ENCODE measurements at regions not wholly inside any gene's neighbourhood (a gene's known extent, or its start where the extent isn't known, plus 50 kb on each side); places are given as distances from the start of the nearest gene placed in this dataset.

GRCh38 chr16:6207124-6207523, 1109.5 kb upstream of the EEF2KMT start:
- Histone ChIP-seq H3K4me3 (ENCODE audit: low read length) (no peak overlapping the region), H4K20me1 (ENCODE audit: control insufficient read depth, insufficient read depth, low read depth, low read length) (no peaks in the 10 kb centered on the region), H3K9me3 (ENCODE audit: control insufficient read depth, insufficient read depth, low read length) (no peaks in the 10 kb centered on the region), H3K9me2 (replicated peaks; ENCODE audit: control insufficient read depth, low read length) (no peaks in the 10 kb centered on the region), H3K27ac (ENCODE audit: low read depth, low read length) (no peak overlapping the region), H3K27me3 (ENCODE audit: control insufficient read depth, low read length) (no peaks in the 10 kb centered on the region), H3F3A (ENCODE audit: control insufficient read depth, insufficient read depth) (no peaks in the 10 kb centered on the region), H3K36me3 (ENCODE audit: control insufficient read depth, low read length) (no peaks in the 10 kb centered on the region), H3K4me1 (ENCODE audit: control insufficient read depth, low read length) (no peaks in the 10 kb centered on the region), H3K79me2 (ENCODE audit: control insufficient read depth, low read length) (no peaks in the 10 kb centered on the region), H3K4me2 (ENCODE audit: low read length) (no peak overlapping the region)
- TF ChIP-seq CTCF (IDR thresholded peaks at IDR 0.05; ENCODE audit: low read depth, low read length, poor library complexity, severe bottlenecking) (no peak), EZH2phosphoT487 (IDR thresholded peaks at IDR 0.05; ENCODE audit: borderline replicate concordance, low read length) (no peak)

GRCh38 chr16:6206080-6206479, 1108.5 kb upstream of the EEF2KMT start:
- H3K4me3 ChIP-seq (ENCODE audit: low read length), result no peak overlapping the region
- TF ChIP-seq EZH2phosphoT487 (IDR thresholded peaks at IDR 0.05; ENCODE audit: borderline replicate concordance, low read length), result no peak
- no peak for TF ChIP-seq CTCF (IDR thresholded peaks at IDR 0.05; ENCODE audit: low read depth, low read length, poor library complexity, severe bottlenecking)
- no peak overlapping the region for H3K27ac ChIP-seq (ENCODE audit: low read depth, low read length)
- H3K79me2 ChIP-seq (ENCODE audit: control insufficient read depth, low read length), result no peaks in the 10 kb centered on the region
- H3K9me3 ChIP-seq (ENCODE audit: control insufficient read depth, insufficient read depth, low read length), result no peaks in the 10 kb centered on the region
- H4K20me1 ChIP-seq (ENCODE audit: control insufficient read depth, insufficient read depth, low read depth, low read length), result no peaks in the 10 kb centered on the region
- H3F3A ChIP-seq (ENCODE audit: control insufficient read depth, insufficient read depth), result no peaks in the 10 kb centered on the region
- H3K4me1 ChIP-seq (ENCODE audit: control insufficient read depth, low read length), result no peaks in the 10 kb centered on the region
- no peaks in the 10 kb centered on the region for H3K9me2 ChIP-seq (replicated peaks; ENCODE audit: control insufficient read depth, low read length)
- H3K4me2 ChIP-seq (ENCODE audit: low read length), result no peak overlapping the region
- H3K27me3 ChIP-seq (ENCODE audit: control insufficient read depth, low read length), result no peaks in the 10 kb centered on the region
- H3K36me3 ChIP-seq (ENCODE audit: control insufficient read depth, low read length), result no peaks in the 10 kb centered on the region

GRCh38 chr16:6204945-6205344, 1107.3 kb upstream of the EEF2KMT start:
- H3K9me2 ChIP-seq (replicated peaks; ENCODE audit: control insufficient read depth, low read length), result no peaks in the 10 kb centered on the region
- TF ChIP-seq CTCF (IDR thresholded peaks at IDR 0.05; ENCODE audit: low read depth, low read length, poor library complexity, severe bottlenecking), result no peak
- TF ChIP-seq EZH2phosphoT487 (IDR thresholded peaks at IDR 0.05; ENCODE audit: borderline replicate concordance, low read length), result no peak
- H3K4me2 ChIP-seq (ENCODE audit: low read length), result no peak overlapping the region
- H3K27me3 ChIP-seq (ENCODE audit: control insufficient read depth, low read length), result no peaks in the 10 kb centered on the region
- no peak overlapping the region for H3K4me3 ChIP-seq (ENCODE audit: low read length)
- H3K79me2 ChIP-seq (ENCODE audit: control insufficient read depth, low read length), result no peaks in the 10 kb centered on the region
- no peaks in the 10 kb centered on the region for H4K20me1 ChIP-seq (ENCODE audit: control insufficient read depth, insufficient read depth, low read depth, low read length)
- H3K9me3 ChIP-seq (ENCODE audit: control insufficient read depth, insufficient read depth, low read length), result no peaks in the 10 kb centered on the region
- H3K27ac ChIP-seq (ENCODE audit: low read depth, low read length), result no peak overlapping the region
- H3F3A ChIP-seq (ENCODE audit: control insufficient read depth, insufficient read depth), result no peaks in the 10 kb centered on the region
- H3K4me1 ChIP-seq (ENCODE audit: control insufficient read depth, low read length), result no peaks in the 10 kb centered on the region
- H3K36me3 ChIP-seq (ENCODE audit: control insufficient read depth, low read length), result no peaks in the 10 kb centered on the region

- H3K9me2 ChIP-seq (replicated peaks; ENCODE audit: control insufficient read depth, low read length), result no peaks in the 10 kb centered on the region
- no peaks in the 10 kb centered on the region for H4K20me1 ChIP-seq (ENCODE audit: control insufficient read depth, insufficient read depth, low read depth, low read length)
- H3K36me3 ChIP-seq (ENCODE audit: control insufficient read depth, low read length), result no peaks in the 10 kb centered on the region
- no peaks in the 10 kb centered on the region for H3K9me3 ChIP-seq (ENCODE audit: control insufficient read depth, insufficient read depth, low read length)
- no peaks in the 10 kb centered on the region for H3F3A ChIP-seq (ENCODE audit: control insufficient read depth, insufficient read depth)
- TF ChIP-seq EZH2phosphoT487 (IDR thresholded peaks at IDR 0.05; ENCODE audit: borderline replicate concordance, low read length) (no peak), CTCF (IDR thresholded peaks at IDR 0.05; ENCODE audit: low read depth, low read length, poor library complexity, severe bottlenecking) (no peak)
- H3K27me3 ChIP-seq (ENCODE audit: control insufficient read depth, low read length), result no peaks in the 10 kb centered on the region
- H3K4me1 ChIP-seq (ENCODE audit: control insufficient read depth, low read length), result no peaks in the 10 kb centered on the region
- H3K79me2 ChIP-seq (ENCODE audit: control insufficient read depth, low read length), result no peaks in the 10 kb centered on the region
- no peak overlapping the region for H3K4me3 ChIP-seq (ENCODE audit: low read length)
- H3K27ac ChIP-seq (ENCODE audit: low read depth, low read length), result no peak overlapping the region
- H3K4me2 ChIP-seq (ENCODE audit: low read length), result no peak overlapping the region
These were observed 1103.3 kb upstream of the EEF2KMT start for GRCh38 chr16:6200861-6201260.
